ENCODE measurements at regions not wholly inside any gene's neighbourhood (a gene's known extent, or its start where the extent isn't known, plus 50 kb on each side); places are given as distances from the start of the nearest gene placed in this dataset.

DNA sequence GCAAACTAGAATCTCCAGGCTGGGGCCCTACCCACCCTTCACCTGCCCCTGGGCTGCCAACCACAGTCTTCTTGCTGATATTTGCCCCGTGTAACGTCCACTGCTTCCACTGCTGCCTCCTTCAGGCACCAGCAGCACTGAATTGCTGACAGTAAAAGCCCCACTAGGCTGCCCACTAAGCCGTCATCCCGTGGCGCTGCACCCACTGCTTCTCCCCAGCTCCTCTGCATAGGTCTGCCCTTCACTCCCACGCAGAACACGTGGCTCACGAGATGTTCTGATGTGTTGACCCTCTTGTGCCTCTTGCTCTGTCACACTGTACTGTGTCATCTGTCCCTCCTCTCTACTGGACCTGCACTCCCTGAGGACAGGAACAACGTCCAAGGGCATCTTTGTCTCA, 86.3 kb upstream of the HIVEP1 start:
- no peak for DNase-seq

- no peak for DNase-seq
Measured at GRCh38 chr6:11923621-11924020, 88.5 kb upstream of the HIVEP1 start.

DNA sequence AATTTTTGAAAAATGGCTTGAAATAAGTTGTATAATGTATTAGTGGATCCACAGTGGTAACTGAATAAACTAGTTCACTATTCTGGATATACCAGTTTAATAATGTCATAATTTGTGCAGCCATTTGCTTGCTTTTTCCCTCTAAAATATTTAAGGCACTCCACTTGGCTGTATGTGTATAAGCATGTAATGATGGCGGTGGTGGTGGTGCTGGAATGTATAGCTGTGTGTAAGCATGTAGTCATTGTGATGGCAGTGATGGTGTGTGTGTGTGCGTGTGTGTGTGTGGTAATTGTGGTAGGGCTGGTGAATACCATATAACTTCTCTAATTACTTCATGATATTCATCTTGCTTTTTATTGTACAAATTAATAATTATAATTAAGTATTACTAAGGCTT, 89.2 kb upstream of the HIVEP1 start:
- DNase-seq, result no peak

DNA sequence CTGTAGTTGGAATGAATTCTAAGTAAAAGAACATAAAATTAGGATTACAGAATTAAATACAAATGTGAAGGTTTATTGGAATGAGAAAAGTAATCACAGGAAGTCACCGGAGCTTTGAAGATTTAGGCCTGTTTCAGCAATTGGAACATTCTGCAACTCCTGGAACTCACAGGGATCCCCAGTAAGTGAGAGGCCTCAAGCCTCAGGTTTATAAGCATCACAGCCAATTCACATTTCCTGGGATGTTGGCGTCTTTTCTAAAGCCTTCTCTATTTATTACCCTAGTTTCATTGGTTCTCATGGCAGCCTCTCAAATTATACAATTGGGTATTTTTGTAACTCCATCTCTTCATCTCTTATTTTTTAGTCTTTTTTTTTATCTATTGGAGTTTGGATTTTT, 90.4 kb upstream of the HIVEP1 start:
- DNase-seq, result no peak

GRCh38 chr6:11921017-11921438, 91.1 kb upstream of the HIVEP1 start:
- DNase-seq, result no peak

DNA sequence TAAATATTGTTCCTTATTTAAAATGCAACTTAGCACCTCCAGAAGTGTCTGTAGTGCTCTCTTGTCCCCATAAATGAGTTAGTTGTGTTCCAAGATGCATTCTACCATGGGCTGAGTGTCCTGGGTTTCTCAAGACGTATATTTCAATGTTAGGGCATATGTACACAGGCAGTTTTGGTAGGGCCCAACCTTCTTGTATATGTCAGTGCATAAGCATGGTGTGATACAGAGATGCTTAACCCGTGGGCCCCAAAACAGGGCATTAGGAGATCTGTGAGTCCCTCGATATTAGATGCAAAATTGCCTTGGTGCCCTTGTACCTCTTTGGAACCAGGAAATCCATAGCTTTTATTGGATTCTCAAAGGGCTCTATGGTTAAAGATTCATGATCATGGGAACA, 91.5 kb upstream of the HIVEP1 start:
- DNase-seq, result no peak

DNA sequence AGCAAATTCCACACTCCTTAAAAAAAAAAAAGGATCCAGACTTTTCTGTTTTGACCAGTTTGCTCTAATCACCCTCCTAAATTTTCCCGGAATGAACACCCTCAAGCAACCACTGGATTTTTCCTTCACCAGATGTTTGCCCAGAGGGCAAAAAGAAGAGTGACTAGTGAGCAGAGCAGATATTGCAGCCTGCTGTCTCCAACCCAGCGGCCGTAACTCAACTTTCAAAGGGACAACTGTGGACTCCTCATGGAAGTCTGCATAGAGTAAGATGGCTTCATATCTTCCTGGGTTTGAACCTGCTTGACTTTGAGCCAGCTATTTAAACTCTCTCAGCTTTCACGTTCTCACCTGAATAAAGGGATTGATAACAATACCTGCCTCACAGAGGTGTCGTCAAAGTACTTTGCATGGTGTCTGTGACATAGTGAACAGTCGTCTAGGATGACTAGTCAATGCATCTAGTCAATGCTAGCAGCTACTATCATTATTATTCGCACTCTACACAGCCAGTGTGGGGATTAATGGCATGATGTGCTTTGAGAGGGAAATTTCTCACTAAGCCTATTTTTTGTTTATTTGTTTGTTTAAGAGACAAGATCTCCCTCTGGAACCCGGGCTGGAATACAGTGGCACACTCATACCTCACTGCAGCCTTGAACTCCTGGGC, 92.2 kb upstream of the HIVEP1 start:
- no peak for DNase-seq

DNA sequence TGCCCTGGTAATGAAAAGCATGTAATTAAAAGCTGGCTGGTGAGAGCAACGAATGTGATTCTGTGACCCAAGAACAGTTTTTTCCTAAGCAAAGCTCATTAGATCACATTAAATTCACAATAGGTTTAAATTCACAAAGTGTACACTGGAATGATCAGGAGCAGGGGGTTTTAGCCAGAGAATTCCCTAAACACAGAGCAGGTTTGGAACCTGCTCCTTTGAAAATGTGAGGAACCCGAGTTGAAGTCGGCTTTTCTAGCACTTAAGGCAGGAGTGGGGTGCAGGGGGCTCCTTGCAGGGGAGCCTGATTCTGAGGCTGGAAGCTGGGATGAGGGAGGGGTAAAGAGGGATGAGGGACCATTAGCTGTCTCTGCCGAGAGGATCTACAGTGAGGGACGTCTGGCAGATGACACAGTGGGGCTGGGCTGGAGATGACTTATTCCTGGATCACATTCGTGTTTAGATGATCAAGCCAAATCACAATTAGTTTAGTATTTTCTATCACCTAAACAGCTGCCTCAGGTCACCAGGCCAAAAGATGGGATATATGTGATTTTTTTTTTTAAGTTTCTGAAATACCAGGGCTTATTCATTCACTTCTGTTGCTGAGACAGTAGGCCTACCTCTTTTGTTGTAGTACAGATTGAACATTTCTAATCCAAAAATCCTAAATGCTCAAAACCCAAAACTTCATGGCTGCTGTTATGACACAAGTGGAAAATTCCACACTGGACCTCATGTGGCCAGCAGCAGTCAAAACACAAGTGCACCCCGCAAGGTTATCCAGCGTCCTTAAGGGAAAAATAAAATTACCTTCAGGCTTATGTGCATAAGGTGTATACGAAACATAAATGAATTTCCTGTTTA, 93.1 kb upstream of the HIVEP1 start:
- no peak for DNase-seq

- DNase-seq, result no peak
Measured at GRCh38 chr6:11917951-11918738, 94.0 kb upstream of the HIVEP1 start.

DNA sequence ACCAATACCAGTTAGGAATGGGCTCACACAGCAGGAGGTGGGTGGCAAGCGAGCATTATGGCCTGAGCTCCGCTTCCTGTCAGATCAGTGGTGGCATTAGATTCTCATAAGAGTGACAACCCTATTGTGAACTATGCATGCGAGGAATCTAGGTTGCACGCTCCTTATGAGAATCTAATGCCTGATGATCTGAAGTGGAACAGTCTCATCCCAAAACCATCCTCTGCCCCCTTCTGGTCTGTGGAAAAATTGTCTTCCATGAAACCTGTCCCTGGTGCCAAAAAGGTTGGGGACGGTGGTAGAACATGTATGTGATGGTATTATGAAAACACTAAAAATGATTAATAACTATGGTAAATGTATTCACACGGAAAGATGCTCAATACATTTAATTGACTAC, 99.7 kb upstream of the HIVEP1 start:
- DNase-seq, result peak; percentile 6

GRCh38 chr6:11911538-11911937, 100.6 kb upstream of the HIVEP1 start:
- DNase-seq, result no peak

DNA sequence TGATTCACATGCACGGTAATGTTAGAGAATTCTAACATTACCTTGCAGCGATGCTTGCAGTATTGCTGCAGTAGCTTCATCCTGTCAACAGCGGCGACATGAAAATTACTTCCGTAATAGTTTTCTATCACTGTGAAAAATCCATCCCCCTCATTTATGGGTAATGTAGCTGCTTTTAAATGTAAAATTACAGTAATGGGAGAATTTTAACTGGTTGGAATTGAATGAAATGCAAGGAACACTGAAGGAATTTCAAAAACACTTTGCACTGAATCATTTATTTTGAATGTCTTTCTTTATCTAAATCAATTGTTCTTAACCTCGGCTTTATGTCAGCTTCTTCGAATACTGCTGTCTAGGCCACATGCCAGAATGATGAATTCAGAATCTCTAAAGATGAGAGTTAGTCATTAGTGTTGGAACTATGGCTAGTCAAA, 102.4 kb upstream of the HIVEP1 start:
- no peak for DNase-seq

DNA sequence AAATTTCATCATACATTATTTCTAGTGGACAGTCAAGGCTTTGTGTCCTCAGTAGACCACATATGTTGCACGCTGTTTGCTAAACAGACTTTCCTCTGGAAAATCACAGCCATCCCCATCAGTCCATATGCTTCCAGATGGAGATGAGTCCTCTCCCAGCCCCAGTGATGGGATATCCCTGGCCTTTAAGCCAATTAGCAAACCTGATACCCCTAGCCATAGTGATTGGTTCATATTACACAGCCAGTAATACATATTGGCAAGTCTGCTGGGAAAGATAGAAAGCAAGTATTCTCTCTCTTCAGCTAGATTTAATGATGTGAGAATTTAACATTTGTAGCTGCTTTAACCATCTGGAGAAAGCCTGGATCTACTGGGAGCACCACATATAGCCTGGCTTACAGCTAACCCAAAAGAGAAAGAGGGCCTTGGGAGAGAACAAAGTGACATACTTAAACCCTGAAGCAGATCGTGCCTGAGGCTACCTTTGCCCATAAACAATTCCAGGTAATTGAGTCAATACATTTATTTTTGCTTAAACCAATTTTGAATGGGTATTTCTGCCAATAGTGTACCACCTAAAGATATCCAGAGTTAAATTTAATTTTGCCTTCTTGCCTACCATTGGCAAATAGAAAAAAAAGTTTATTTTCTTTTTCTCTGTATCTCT, 103.5 kb upstream of the HIVEP1 start:
- DNase-seq, result no peak

DNA sequence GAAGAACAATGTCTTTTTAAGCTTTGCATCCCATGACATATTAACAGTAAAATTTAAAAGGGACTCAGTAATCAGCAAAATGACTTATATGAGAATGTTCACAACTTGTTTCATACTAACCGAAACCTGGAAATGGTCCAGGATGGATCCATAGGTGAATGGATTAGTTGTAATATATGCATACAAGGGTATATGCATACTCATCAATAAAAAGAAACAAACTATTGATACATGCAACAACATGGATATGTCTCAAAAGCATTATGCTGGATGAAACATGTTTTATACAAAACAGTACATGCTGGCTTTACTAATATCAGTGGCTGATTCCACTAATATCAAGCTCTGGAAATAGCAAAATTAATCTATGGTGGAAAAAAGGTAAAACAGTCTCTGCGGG, 108.5 kb upstream of the HIVEP1 start:
- no peak for DNase-seq

DNA sequence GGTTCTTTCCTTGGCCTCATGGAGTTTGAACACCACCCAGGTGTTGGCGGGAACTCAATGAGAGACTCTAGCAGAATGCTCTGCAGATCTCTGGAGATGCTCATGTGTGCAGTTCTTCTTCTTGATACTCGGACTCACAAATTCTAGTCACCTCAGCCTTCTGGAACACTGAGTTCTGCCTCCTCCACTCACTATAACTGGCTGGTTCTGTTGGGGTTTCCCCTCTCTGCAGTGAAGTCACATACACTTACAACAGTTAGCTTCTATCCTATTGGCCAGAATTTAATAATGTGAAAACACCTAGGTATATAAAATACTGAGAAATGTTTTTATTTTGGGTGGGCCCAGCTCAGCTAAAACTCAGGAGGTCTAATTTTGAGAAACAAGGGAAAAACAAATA, 109.6 kb upstream of the HIVEP1 start:
- no peak for DNase-seq

DNA sequence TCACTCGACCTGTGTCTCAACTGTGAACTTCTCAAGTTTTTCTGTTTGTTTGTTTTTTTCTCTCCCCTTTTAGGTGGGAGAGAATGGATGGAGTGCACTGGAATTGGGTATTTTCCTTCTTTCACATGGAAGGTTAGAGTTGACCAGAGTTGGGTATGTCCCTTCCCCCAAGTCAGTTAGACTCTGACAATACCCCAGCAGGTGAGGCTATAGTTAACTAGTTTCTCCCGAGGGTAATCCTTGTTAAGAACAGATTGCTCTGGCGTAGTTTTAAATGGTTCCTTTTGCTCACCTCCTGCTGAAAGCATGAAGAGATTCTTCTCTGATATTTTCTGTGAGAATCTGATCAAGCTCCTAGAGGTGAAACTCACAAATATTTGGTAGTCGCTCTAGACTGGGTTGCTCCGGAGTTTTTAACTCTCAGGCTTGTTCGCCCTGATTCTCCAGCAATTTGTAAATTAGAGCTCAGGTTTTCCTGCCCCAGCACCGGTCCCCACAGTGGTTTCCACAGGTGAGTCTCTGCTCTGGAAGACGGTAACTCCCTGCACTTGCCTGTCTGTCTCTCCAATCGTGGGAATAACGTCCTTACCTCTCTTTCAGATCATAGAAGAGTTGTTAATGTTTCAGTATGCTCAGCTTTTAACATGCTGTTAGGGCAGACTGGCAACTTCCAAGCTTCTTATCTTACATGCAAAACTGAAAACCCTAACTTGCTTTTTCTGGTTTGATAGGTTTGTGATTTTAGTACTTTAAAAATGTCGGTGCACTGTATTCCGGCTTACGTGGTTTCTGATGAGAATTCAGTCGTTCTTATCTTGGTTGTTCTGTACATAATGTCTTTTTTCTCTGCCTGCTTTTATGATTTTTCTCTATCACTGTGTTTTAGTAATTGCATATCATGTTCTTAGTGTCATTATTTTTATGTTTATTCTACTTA, 111.2 kb upstream of the HIVEP1 start:
- peak; percentile 11 for DNase-seq

DNA sequence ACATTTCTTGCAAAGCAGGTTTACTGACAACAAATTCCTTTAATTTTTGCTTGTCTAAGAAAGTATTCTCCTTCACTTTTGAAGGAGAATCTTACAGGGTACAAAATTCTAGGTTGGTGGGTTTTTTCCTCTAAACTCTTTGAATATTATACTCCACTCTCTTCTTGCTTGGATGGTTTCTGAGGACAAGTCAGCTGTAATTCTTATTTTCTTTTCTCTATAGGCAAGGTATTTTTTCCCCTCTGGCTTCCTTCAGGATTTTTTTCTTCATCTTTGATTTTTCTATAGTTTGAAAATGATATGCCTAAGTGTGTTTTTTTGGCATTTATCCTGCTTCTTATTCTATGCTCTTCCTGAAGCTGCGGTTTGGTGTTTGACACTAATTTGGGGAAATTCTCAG, 112.5 kb upstream of the HIVEP1 start:
- DNase-seq, result no peak

GRCh38 chr6:11894212-11894611, 115.6 kb upstream of the ADTRP start:
- DNase-seq, result no peak

DNA sequence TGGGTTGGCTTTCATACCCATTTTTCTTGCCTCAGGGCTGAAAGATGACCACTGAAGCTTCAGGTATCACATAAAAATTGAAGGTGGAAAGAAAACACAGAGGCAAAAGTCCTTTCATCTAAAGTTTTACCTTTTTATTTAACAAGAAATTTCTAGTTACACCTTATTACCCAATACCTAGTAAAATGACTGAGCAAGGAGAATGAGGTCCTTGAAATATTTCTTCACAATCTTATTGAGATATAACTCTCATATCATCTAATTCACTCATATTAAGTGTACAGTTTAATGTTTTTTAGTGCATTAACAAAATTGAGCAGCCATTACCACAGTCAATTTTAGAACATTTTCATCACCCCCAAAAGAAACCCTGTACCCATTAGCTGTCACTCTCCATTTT, 112.9 kb upstream of the ADTRP start:
- DNase-seq, result no peak

DNA sequence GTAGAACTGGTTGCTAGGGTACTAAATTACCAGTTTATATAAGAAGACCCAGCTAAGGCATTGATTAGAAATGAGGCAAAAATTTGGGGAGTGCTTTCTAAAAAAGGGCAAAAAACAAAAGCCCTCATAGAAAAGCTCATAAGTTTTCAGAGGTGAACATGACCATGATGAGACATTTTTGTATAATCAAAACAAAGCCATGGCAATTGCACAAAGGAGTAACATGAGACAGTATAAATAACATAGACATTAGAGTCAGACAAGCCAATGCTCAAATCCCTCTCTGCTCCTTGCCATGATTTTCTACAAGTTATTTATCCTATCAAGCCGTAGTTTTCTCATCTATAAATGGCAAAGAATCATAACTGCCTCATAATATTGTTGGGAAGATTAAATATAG, 112.2 kb upstream of the ADTRP start:
- no peak for DNase-seq

DNA sequence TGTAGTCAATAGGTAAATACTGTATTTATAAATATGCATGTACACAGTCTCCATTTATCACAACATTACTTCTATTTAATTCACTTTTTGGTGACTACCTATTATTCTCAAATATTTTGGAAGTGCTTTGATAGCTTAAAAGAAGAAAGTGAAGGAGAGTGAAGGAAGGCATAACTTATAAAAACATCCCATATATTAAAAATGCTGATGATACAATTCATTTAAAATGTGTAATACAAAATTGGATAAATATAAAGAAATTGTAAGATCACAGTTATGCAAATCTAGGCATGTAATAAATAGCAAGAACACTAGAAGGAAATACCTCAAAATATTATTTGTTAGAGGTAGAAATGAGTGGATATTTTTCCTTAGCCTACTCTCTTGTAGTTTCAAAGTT, 111.6 kb upstream of the ADTRP start:
- no peak for DNase-seq

DNA sequence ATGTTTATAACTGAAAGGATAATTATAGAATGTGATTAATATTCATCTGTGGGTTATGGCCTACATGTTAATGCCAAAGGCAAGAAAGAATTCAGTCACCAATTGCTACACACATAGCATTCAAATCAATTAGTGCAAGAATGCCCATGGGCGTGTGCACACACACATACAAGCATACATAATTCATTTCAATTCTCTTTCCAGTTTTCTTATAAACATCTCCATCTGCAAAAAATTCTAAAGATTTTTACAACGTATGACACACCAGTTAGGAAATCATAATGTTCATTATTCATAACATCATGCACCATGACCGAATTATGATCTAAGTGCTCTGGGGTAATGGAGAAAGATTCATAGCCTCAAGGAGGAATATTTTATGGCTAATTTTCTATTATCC, 111.0 kb upstream of the ADTRP start:
- no peak for DNase-seq
